Stimulated activated CD4-positive, alpha-beta T cell treated with anti-CD3 and anti-CD28 coated beads, Interleukin-12 subunit alpha, Interleukin-12 subunit beta, amount 100 ng/mL, for 4 hours (primary cell): ENCODE measurements at regions not wholly inside any gene's neighbourhood (a gene's known extent, or its start where the extent isn't known, plus 50 kb on each side); places are given as distances from the start of the nearest gene placed in this dataset.
"Not testable (repeated sequence)": the region's sequence is repeated elsewhere in the genome, so short reads cannot be mapped to it uniquely, and the experiment has no call there.

ENCODE experiments used
- DNase-seq: peaks from one replicate; pipeline ENCODE4 v3.0.0-alpha.2; 2020

GRCh38 chr17:16842346-16842745, 129.6 kb downstream of the TNFRSF13B start:
- not testable (repeated sequence) for DNase-seq

DNA sequence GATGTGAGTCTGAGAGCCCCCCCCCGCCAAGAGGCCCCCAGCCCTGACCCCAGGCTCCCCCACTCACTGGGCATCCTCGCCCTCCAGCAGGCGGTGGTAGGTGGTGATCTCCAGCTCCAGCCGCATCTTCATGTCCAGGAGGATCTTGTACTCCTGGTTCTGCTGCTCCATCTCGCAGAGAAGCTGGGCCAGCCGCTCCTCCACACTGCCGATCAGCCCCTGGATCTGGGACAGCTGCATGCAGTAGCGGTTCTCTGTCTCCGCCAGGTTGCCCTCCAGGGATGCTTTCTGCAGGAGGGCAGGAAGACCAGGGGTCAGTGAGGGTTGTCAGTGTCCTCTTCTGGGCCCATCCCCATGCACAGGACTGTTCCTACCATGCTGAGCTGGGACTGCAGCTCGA, 130.0 kb downstream of the TNFRSF13B start:
- not testable (repeated sequence) for DNase-seq

DNA sequence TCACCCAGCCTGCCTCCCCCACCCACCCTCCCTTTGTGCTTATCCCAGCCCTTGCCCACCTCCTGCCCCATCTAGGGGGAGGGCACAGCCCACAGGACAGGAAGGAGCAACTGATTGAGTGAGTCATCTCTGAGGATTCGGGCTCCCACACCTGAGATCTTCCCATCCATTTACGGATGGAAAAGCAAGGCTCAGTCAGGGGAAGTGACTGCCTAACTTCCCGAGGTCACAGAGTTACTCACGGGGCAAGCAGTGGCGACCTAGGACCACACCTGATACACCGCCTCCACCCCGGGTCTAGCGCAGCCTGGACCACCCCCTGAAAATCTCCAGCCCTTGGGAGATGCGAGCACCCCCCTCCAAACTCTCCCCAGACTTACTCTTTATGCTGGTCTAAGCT, 131.7 kb downstream of the TNFRSF13B start:
- not testable (repeated sequence) for DNase-seq

GRCh38 chr17:16839242-16840175, 132.4 kb downstream of the TNFRSF13B start:
- not testable (repeated sequence) for DNase-seq

- DNase-seq = not testable (repeated sequence)
Observed at GRCh38 chr17:16838795-16839194, 133.1 kb downstream of the TNFRSF13B start.

DNA sequence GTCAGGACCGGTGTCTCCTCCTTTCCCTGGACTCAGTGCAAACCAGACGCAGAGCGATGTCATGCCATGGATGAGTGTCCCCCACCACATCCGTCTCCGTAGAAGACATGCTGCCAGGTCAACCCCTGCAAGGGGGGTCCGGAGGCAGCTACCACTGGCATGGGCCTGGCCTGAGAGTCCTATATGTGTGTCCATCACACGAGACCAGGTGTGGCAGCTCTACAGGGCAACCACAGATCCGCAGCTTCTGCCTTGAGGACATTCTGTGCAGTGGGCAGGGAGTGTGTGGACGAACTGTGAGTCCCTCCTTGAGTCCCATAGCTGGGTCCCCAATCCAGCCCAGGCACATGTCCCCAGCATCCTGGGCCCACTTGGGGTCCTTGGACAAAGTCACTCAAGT, 133.6 kb downstream of the TNFRSF13B start:
- not testable (repeated sequence) for DNase-seq

DNA sequence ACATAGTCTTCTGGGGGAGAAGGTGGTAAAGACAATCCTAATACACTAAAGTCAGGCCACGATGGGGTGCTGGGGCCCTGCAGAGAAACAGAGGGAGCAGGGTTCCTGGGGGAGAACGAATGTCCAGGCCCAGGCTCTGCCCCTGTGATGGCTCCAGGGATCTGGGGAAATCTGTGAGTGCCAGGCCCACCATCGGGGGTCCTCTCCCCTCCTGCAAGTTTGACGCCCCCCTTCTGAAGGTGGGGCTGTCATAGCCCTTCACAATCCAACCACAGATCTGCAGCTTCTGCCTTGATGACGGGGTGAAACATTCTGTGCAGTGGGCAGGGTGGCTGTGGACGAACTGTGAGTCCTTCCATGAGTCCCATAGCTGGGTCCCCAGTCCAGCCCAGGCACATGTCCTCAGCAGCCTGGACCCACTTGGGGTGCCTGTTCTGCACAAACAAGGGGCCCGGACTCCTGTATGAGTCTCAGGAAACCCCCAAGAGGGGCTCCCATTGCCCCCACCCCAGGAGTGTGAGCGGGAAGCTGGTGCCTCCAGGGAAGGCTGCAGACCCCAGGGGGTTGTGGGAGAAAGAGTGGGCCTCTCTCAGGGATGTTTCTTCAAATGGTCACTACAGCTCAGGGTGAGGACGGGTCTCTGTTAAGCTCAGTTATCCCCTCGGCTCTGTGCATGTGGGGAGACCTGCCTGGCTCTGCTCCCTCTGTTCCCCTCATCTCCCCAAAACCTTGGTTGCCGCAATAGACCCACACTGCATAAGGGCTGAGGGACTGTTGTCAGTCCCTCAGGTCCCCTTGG, 134.3 kb downstream of the TNFRSF13B start:
- not testable (repeated sequence) for DNase-seq

GRCh38 chr17:16836315-16836915, 135.5 kb downstream of the TNFRSF13B start:
- not testable (repeated sequence) for DNase-seq

- DNase-seq = not testable (repeated sequence)
Observed at GRCh38 chr17:16833517-16833916, 138.4 kb downstream of the TNFRSF13B start.

DNA sequence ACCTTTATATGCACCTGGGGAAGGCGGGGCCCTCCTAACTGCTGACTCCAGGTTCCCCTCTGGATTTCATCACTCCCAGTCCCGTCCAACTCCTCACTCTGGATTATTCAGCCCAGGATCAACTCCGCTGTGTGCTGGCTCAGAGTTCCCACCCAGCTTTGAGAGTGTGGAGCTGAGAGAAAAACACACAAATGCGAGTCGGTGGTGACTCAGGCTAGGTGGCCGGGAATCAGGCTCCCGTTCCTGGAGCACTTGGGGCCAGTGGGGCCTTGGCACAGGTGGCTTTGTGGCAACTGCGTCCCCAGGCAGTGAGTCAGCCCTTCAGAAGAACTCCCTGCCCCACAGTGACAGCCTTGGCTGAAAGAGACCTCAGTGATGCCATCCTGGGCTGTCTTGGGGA, 139.1 kb downstream of the TNFRSF13B start:
- not testable (repeated sequence) for DNase-seq

GRCh38 chr17:16832206-16832605, 139.7 kb downstream of the TNFRSF13B start:
- DNase-seq = not testable (repeated sequence)

GRCh38 chr17:16830770-16831169, 140.7 kb downstream of the CCDC144A start:
- DNase-seq = not testable (repeated sequence)

DNA sequence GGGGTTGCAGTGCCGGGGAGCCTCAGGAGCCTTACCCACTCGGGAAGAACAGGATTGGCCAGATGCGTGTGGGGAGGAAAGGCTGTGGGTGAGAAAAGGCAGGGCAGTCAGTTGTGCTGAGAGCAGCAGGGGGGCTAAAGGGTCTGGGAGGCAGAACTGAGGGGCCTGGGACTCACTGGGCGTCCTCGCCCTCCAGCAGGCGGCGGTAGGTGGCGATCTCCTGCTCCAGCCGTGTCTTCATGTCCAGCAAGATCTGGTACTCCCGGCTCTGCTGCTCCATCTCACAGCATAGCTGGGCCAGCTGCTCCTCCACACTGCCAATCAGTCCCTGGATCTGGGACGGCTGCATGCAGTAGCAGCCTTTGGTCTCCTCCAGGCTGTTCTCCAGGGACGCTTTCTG, 140.2 kb downstream of the CCDC144A start:
- DNase-seq = not testable (repeated sequence)
